A204.1 (cell line): ENCODE measurements at regions not wholly inside any gene's neighbourhood (a gene's known extent, or its start where the extent isn't known, plus 50 kb on each side); places are given as distances from the start of the nearest gene placed in this dataset.
"Not testable (repeated sequence)": the region's sequence is repeated elsewhere in the genome, so short reads cannot be mapped to it uniquely, and the experiment has no call there.

Experiments
- FAIRE-seq: peaks from 2 replicates; lab custom pipeline; 2012; peaks lifted over from hg19 to GRCh38; lab: Jason Lieb, UNC

DNA sequence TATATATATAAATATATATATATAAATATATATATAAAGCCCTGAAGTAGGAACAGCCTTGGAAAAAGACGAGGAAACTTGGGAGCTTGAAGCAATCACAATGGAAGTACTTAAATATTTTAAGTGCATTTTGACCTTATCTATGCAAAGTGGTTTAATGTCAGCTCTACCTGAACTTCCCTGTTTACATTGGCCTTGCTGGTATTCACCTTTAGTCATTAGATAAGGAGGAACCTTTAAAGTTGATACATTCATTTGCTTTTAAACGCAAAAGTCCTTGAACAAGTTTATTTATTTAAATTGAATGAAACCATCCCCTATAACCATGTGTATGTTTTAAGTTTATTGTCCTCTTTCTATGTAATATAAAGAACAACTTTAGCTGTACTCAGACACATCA, 166.7 kb upstream of the ANKRD50 start:
- no peak for FAIRE-seq

DNA sequence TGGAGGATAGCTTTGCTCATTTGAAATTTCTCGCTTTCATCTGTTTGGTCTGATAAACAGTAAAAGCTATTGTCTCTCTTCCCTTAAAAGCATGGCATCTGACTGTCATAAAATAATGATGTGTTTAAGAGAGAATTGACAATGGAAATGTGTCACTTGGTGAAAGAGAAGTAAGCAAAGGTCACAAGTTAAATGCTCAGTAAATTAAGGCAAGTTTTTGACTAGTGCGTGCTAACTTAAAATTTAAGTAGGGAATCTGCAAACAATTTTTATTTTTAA, 161.6 kb upstream of the ANKRD50 start:
- FAIRE-seq = no peak

DNA sequence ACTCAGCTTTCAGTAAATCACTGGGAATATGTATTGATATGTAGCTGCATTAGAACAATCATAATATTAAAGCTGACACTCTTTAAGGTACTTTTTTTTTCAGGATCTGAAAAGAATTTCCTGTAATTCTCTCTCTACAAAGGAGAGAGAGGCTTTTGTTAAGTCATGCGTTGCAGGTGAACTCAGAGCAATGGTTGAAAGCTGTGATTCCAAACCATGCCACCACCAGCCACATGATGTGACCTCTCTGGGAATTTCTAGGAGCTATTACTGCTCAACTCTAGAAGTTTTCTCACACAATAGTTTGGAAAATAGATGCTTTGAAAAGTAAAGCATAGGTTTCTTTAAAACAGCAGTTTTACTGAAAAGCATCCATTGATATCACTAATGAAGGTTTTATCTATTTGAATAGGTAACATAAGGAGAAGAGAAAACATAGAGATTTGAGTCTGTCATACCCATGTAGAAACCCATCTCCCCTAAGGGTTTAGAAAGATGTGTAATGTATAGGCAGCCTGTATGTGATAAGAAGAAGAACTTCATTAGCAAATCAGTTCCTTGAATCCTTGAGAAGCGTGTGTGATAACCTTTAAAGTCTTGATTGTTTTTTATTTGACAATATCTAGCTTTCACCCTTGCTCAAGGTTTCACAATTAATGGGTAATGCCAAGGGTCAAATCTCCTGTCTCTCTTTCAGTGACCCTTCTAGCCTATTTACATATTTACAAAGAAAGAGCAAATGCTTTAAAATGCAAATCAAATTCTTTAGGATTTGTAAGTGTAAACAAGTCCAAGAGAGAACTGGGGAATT, 161.0 kb upstream of the ANKRD50 start:
- FAIRE-seq = no peak

DNA sequence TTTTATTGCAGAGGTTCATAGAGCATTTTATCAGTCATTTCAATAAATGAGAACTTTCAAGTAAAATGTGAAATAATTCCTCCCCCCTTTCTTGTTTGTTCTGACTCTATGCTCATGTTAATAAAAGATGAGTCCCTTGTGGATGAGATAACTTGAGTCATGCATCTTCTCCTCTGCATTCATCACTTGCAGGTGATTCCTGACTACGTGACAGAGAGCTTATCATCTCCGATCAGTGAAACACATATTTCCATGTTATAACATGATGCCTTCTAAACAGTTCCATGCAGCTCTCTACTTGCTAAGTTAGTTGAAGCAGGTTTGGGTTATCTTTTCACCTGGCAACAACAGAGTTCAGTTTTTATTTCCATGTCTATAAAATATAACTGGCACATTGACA, 160.1 kb upstream of the ANKRD50 start:
- no peak for FAIRE-seq

DNA sequence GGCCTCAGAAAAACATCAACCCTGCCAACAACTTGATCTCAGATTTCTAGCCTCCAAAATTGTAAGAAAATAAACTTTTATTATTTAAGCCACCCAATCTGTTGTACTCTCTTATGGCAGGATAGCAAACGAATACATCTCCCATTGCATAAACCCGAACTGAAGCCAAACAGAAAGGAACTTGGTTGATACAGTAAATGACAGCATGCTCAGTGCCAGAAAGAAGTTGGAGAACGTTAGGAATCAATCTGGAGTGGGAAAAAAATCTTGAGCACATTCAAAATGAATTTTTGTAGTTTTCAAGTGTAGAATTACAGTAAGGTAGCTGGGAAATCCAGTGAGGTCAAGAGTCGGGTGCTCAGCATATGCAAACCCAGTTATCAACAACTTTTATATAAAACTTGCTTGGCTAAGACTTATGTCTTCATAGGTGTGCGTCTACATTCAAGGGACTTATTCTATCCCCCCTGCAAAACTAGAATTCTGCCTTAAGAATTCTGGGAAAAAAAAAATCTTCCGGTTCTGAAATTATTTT, 157.5 kb upstream of the ANKRD50 start:
- FAIRE-seq = no peak

DNA sequence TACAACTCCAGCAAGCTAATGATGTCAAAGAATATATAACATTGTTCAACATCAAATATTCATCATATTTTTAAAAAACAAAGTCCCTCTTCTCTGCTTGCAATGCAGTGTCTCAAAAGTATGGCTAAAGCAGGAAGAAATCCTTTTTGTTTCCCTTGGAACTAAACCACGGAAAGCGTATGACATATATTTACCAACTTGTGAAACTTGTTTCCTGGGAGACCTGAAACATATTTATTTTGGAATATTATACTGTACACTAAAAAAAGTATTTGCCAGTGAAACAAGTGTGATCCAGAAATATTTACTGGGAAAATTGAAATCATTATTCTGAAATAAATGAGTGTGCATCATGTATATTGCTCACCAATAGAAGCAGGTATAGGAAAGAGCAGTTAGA, 156.0 kb upstream of the ANKRD50 start:
- FAIRE-seq = no peak

DNA sequence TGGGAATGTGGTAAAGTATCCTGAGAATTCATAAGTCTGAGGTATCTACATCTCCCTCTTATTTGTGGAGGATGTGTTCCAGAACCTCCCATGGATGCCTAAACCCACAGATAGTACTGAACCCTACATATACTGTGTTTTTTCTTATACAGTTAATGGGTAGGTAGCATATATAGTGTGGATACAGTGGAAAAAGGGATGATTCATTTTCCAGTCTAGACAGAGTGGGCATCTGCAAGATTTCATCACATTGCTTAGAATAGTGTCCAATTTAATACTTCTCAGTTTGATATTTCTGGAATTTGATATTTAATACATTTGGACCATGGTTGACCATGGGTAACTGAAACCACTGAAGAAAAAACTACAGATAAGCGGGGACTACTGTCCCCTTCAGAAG, 155.0 kb upstream of the ANKRD50 start:
- no peak for FAIRE-seq

DNA sequence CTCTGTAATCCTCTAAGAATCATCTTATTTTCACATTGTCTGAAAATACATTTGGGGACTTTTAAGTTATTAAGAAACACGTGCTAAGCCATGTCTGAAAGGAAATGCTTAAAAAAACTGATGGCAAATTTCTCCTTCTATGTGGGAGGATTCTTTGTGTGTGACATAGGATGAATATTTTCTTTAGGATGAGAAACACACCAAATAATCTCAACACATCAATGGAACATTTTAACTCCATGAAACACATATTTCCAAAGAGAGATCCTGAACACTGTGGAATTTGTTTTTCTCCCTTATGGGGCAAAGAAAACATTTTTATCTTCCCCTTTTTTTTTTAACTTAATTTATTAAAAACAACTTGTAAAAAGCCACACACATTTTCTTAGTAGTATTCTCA, 153.8 kb upstream of the ANKRD50 start:
- no peak for FAIRE-seq

DNA sequence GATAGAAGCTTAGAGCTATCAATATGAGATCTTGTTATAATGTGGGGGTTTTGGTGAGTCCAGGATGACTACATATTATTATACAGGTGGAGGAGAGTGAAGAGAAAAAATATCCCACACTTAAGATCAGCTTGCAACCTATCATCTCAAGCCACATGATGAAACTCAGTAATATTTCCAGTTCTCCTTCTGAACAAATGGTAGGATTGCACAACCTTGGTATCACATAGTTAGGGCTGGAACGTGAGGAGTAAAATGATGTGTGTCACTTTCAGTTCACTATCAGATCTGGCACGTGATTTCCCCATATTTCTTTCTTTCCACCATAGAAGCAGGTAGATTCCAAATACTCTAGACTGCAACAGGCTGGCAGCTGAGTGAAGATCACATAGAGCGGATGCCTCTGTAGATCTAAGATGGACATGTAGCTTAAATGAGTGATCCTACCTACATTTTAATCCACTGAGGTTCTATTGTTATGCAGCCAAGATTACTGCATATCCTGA, 150.6 kb upstream of the ANKRD50 start:
- FAIRE-seq = no peak

DNA sequence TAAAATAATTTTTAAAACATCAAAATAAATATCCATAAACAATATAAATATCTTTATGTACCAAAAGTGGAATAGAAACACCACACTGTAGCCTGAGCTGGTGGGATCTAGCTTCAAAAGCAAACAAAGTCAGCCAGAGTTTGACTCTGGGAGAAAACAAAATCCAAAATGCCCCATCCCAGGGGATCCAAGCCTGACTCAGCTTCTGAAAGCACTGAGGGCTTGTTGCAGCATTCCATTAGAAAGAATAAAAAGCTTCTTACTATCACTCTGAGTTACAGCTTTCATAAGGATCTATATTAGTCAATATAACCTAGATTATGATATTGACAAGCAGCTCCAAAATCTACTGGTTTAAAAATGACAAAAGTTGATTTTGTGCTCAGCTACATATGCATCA, 149.7 kb upstream of the ANKRD50 start:
- FAIRE-seq = no peak

DNA sequence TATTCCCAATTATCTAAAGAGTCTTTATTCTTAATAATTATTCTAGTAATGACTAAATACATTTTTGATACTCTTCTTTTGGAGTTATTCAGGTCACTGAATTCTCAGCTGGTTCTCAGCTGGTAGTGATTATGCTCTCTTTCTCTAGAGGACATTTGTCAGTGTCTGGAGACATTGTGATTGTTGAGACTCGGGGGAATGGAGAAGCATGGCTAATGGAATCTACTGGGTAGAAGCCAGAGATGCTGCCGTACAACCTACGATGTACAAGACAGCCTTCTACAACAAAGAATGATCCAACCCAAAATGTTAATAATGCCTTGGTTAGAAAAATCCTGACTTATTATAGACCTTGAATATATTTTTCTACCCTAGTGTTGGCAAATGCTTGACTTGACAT, 149.2 kb upstream of the ANKRD50 start:
- no peak for FAIRE-seq

DNA sequence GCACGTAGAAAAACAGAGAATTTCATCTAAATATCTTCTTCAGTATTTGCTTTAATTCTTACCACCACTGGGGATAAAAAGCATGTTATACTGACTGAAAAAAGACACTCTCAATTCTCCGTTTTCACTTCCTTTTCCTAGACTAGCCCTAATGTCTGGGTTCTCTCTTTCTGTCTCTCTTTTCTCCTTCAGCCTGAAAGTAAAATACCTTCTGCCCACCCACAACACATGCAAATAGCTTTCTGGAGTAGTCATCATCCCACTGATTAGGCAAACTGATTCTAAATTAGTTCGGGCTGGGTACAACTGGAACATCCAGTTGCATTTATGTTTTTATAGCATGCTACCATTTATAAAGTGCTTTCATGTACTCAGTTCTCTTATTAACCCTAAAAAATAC, 142.4 kb upstream of the ANKRD50 start:
- no peak for FAIRE-seq

DNA sequence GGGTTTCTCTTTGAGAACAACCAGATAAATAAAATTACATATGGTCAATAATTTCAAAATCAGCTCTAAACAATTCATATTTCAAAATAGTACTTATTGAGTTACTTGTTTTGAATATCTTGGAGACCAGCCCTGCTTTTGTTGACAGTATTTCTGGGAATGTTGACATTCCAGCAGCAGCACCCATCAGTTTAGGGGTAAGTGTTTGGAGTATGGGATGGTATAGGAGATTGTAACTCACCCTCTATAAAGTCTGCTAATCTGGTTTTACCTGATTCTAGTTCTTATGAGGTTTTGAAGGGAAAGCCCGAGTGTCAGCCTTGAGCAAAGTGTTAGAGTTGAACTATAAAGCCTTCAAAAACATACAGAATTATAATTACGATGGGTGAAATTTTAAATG, 139.2 kb upstream of the ANKRD50 start:
- FAIRE-seq = no peak

DNA sequence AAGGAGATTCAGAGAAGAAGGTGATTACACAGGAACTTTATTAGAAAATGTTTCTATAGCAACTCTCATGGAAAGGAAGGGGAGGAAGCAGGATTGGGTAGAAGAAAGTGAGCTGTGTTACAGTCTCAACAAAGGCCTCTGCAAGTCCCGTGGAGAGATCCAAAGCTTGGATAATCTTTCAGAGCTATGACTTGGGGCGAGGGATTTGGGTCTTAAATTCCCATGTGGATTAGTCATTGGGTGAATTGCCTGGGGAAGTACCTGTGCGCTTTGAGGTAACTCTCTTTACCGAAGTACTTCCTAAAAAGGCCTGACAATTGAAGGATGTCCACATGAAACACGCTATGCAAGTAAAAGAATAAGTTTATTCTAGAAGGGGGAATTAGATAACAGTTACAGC, 133.8 kb upstream of the ANKRD50 start:
- no peak for FAIRE-seq

DNA sequence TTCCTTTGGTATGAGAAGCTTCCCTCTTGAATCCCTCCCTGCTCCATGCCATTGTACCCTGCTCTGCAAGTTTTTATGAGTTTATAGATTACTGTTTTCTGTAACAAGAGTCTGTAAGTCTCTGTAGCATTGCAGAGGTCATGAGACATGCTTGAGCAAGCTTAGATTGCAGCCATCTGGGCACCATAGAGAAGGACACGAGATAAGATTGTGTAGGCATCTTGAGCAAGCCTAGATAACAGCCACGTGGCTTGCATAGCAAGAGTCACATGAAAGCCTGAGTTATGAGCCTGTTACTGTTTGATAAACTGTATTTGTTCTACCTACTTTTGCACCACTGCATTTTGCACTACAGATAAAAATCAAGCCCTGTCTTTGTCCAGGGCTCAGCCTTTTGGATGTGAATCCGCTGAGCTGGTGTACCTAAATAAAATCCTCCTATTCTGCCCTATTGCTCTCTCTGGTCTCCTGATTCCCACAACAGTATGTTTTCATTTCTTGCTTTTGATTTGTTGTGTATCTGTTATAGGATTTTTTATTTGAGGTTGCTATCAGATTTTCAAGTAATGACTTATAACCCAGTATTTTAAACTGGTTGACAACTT, 127.4 kb upstream of the ANKRD50 start:
- no peak for FAIRE-seq

DNA sequence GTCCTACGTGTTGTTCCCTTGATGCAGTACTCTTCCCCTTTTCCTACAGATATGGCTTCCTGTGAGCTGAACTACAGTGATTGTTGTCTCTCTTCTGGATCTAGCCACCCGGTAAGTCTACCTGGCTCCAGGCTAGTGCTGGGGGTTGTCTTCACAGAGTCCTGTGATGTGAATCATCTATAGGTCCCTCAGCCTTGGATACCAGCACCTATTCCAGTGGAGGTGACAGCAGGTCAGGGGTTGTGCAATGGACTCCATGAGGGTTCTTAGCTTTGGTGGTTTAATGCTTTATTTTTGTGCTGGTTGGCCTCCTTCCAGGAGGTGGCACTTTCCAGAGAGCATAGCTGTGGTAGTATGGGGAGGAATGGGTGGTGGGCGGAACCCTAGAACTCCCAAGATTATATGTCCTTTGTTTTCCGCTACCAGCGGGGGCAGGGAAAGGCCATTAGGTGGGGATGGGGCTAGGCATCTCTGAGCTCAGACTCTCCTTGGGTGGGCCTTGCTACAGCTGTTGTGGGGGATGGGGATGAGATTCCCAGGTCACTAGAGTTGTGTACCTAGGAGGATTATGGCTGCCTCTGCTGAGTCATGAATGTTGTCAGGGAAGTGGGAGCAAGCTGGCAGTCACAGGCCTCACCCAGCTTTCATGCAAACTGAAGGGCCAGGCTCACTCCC, 121.4 kb upstream of the ANKRD50 start:
- no peak for FAIRE-seq

DNA sequence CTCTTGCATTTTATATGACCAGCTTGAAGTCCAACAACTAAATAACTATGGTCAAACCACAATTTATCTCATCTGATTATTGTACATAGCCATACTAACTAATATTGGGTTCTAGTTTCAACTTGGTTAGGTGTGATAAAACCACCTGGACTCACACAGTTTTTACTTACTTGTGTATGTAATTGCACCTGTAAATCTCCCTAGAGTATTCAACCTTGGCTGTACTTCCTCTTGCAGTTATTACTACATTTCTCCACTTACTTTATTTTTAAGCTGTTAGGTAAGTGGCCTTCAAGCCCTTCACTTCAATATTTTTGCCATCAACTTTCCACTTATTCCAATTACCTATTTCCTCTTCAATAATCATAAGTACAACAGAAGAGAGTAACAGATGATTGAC, 115.8 kb upstream of the ANKRD50 start:
- FAIRE-seq = no peak

DNA sequence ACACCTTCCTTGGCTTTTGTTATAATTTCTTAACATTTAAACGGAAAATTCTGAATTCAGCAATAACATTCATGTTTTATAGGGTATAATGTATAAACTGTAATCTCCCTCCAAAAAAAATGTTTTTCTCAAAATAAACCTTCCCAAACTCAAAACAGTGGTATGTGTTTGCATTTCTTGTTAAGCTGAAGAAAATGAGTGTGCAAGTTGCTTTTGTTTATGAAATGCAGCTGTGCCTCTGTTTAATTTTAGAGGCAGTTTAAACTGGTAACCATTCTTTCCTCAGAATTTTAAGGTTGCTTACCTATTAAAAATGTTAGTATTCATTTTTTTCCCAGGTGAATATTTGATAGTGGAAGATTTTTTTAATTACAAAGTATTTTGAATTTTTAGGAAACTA, 105.0 kb upstream of the ANKRD50 start:
- FAIRE-seq = no peak

DNA sequence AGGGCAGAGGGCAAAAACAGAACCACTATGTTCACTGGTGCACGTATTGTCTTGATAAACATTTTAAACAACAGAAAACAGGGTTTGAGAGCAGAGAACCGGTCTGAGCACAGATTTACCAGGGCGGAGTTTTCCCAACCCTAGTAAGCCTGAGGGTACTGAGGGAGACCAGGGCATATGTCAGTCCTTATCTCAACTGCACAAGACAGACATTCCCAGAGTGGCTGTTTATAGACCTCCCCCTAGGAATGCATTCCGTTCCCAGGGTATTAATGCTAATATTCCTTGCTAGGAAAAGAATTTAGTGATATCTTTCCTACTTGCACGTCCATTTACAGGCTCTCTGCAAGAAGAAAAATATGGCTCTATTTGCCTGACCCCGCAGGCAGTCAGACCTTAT, 99.7 kb upstream of the ANKRD50 start:
- not testable (repeated sequence) for FAIRE-seq

DNA sequence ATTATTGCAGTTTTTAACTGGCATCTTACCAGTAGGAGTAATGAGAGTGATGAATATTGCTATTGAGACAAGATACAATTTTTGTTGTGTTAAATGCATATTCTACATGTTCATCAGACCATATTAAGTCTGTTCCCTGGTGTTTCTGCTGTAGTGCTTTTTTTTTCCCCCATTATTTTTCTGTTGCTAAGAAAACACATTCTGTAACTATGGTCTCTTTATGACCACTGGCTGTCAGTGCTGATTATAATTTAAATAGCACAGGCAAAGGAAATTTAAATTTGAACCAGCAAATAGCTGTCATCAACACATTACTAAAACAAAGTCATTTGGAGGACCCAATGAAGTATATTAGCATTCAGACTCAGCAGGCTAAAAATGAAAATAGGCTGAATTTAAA, 98.3 kb upstream of the ANKRD50 start:
- FAIRE-seq = no peak

DNA sequence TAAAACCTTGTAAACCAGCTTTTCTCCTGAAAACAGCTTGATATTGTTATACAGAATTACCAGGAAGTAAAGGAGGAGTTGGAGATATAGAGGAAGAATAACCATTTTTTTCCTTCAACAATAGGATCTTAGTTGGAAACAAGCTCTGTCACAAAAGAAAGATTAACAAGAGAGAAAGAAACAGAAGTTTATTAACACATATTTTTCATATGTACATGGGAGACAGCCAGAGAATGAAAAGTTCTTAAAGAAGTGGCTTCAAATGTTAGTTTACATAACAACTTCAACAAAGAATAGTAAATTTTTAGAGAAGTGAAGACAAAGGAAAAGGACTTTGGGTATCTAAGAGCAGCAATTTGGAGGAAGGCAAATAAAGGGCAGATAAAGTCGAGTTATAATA, 94.9 kb upstream of the ANKRD50 start:
- FAIRE-seq = no peak

DNA sequence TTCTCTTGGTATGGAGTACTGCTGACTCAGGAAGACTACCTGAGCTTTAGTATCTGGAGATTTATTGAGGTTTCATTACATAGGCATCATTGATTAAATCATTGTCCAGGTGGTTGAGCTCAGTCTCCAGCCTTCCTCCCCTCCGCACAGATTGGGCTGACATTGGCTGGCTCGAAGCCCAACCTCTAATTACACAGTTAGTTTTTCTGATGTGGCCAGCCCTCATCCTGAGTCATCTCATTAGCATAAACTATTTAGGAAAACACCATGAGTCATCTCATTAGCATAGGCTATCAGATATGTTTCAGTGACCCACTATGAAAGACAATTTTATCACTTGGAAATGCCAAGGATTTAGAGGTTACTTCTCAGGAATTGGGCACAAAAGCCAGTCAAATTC, 93.9 kb upstream of the ANKRD50 start:
- FAIRE-seq = no peak

DNA sequence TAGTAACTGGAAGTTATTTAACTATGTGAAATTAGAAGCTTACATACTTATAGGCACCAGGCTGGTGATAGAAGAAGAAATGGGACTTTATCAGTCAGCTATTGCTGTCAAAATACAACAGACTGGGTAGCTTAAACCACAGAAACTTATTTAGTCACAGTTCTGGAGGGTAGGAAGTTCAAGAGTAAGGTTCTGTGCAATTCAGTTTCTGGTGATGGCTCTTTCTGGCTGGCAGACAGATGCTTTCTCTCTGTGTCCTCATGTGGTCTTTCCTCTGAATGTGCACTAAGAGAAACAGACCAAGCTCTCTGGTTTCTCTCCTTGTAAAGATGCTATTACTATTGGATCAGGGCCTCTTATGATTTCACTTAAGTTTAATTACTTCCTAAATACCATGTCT, 92.1 kb upstream of the ANKRD50 start:
- no peak for FAIRE-seq

DNA sequence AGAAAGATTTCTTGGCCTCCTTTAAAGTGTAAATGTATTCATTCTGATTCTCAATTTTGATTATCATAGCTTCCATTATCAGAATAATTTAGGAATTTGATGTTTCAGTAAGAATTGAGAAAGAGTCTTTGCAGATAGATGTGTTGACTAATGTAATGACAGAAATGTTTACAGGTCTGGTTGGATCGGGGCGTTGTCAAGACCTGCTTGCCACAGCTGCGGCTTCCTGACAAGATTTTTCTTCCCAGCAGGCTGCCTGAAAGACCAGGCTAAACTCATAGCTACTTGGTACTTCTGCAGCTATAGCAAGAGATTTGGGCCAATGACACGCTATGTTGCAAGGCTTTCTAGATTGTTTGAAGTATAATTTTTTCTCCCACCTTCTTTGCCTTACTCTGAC, 91.5 kb upstream of the ANKRD50 start:
- FAIRE-seq = no peak
